Daoy (cell line): ENCODE measurements at regions not wholly inside any gene's neighbourhood (a gene's known extent, or its start where the extent isn't known, plus 50 kb on each side); places are given as distances from the start of the nearest gene placed in this dataset.

ENCODE experiments used
- DNase-seq: peaks from one replicate; pipeline ENCODE4 v3.0.0-alpha.2; 2015; ENCODE audit warnings: low read depth

GRCh38 chr12:124369055-124369826, 74.3 kb downstream of the RFLNA start:
- DNase-seq = peak; percentile 94

GRCh38 chr12:124368421-124369032, 73.6 kb downstream of the RFLNA start:
- DNase-seq = no peak

- no peak for DNase-seq
Observed at GRCh38 chr12:124365726-124366430, 71.0 kb downstream of the RFLNA start.
